ENCODE measurements at regions not wholly inside any gene's neighbourhood (a gene's known extent, or its start where the extent isn't known, plus 50 kb on each side); places are given as distances from the start of the nearest gene placed in this dataset.

DNA sequence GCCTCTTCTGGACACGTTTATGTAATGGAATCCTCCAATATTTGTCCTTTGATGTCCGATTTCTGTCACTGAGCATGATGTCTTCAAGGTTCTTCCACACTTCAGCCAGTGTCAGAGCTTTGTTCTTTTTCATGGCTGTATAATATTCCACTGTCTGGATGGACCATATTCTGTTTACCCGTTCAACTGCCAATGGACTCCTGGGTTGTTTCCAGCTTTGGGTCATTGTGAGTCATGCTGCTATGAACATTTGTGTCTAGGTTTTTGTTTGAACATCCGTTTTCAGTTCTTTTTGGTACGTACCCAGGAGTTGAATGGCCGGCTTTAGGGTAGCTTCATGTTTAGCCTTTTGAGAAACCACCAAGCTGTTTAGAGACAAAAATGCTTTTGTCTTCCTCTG lies 93.2 kb downstream of the SHOX start:
- DNase-seq (ENCODE audit: low spot score), result no peak
- intact Hi-C loops (cut with micrococcal nuclease; ENCODE audit: unreplicated experiment), result no loop called here
- no TSS peak for BruUV-seq (replicated peaks)
- H3K27ac ChIP-seq (ENCODE audit: low read depth, low read length, poor library complexity, severe bottlenecking), result no peak overlapping the region
- no peak overlapping the region for H3K4me3 ChIP-seq (ENCODE audit: low read depth, low read length, poor library complexity, severe bottlenecking)
- H3K9me3 ChIP-seq (ENCODE audit: low read depth, low read length, poor library complexity, severe bottlenecking), result peaks cover 30% of the 10 kb centered on the region
- H3K27me3 ChIP-seq (replicated peaks; ENCODE audit: insufficient read depth, low read depth, low read length, poor library complexity), result no peaks in the 10 kb centered on the region
- H3K36me3 ChIP-seq (ENCODE audit: insufficient read depth, low read length, poor library complexity, severe bottlenecking), result no peaks in the 10 kb centered on the region
- CTCF ChIA-PET, result no interaction called here
- TF ChIP-seq, protein P1, sequence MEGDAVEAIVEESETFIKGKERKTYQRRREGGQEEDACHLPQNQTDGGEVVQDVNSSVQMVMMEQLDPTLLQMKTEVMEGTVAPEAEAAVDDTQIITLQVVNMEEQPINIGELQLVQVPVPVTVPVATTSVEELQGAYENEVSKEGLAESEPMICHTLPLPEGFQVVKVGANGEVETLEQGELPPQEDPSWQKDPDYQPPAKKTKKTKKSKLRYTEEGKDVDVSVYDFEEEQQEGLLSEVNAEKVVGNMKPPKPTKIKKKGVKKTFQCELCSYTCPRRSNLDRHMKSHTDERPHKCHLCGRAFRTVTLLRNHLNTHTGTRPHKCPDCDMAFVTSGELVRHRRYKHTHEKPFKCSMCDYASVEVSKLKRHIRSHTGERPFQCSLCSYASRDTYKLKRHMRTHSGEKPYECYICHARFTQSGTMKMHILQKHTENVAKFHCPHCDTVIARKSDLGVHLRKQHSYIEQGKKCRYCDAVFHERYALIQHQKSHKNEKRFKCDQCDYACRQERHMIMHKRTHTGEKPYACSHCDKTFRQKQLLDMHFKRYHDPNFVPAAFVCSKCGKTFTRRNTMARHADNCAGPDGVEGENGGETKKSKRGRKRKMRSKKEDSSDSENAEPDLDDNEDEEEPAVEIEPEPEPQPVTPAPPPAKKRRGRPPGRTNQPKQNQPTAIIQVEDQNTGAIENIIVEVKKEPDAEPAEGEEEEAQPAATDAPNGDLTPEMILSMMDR (conservative IDR thresholded peaks at IDR 0.05; ENCODE audit: low read depth, low read length), result no peak
- no peak for TF ChIP-seq EZH2 (IDR thresholded peaks at IDR 0.05; ENCODE audit: borderline replicate concordance, low read depth, low read length, poor library complexity, severe bottlenecking)
- POLR2A ChIA-PET (ENCODE audit: low non-redundant PET), result no interaction called here
- H3K4me1 ChIP-seq (ENCODE audit: insufficient read depth, low read length, poor library complexity, severe bottlenecking), result no peaks in the 10 kb centered on the region

DNA sequence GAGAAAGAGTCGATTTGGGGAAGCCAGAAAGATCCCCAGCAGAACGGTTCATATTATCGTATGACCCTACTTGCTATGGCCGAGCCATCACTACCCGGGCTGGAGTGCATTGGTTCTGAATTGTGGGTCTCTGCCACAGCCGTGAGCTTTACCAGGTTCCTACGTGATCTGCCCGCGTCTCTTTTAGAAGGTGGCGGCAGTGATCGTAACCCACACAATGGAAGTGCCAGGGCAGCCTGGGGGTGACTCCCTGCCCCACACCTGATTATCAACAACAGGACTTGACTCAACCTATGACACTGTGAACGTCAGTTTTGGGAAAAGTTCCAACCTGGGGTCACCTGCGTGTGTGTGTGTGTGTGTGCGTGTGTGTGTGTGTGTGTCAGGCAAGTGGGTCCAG lies 90.8 kb downstream of the SHOX start:
- BruUV-seq (replicated peaks), result no TSS peak
- POLR2A ChIA-PET (ENCODE audit: low non-redundant PET), result no interaction called here
- CTCF ChIA-PET, result no interaction called here
- intact Hi-C loops (cut with micrococcal nuclease; ENCODE audit: unreplicated experiment), result no loop called here
- Histone ChIP-seq H3K27ac (ENCODE audit: low read depth, low read length, poor library complexity, severe bottlenecking) (no peak overlapping the region), H3K4me3 (ENCODE audit: low read depth, low read length, poor library complexity, severe bottlenecking) (no peak overlapping the region), H3K4me1 (ENCODE audit: insufficient read depth, low read length, poor library complexity, severe bottlenecking) (no peaks in the 10 kb centered on the region), H3K36me3 (ENCODE audit: insufficient read depth, low read length, poor library complexity, severe bottlenecking) (no peaks in the 10 kb centered on the region), H3K27me3 (replicated peaks; ENCODE audit: insufficient read depth, low read depth, low read length, poor library complexity) (no peaks in the 10 kb centered on the region), H3K9me3 (ENCODE audit: low read depth, low read length, poor library complexity, severe bottlenecking) (peaks cover 30% of the 10 kb centered on the region)
- TF ChIP-seq EZH2 (IDR thresholded peaks at IDR 0.05; ENCODE audit: borderline replicate concordance, low read depth, low read length, poor library complexity, severe bottlenecking), result no peak
- TF ChIP-seq, protein P1 (conservative IDR thresholded peaks at IDR 0.05; ENCODE audit: low read depth, low read length), result no peak
- DNase-seq (ENCODE audit: low spot score), result no peak

DNA sequence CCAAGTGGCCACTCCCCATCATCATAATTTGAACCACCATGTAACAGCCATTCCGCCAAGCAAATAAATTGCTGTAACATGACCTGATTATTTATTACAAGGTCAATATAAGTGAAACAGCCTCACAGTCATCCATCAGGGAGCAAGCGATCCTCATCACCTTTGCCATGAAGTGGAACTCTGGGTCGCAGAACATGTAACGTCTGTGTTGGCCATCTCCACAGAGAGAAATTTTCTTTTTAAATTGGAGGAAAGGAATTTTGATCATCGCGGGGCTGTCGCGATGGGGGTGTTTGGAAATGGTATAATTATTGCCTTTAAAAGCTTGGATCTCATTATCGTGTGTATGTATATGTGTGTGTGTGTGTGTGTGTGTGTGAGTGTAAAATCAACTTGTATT lies 90.2 kb downstream of the SHOX start:
- H3K27me3 ChIP-seq (replicated peaks; ENCODE audit: insufficient read depth, low read depth, low read length, poor library complexity), result no peaks in the 10 kb centered on the region
- DNase-seq (ENCODE audit: low spot score), result no peak
- TF ChIP-seq, protein P1 (conservative IDR thresholded peaks at IDR 0.05; ENCODE audit: low read depth, low read length), result no peak
- TF ChIP-seq EZH2 (IDR thresholded peaks at IDR 0.05; ENCODE audit: borderline replicate concordance, low read depth, low read length, poor library complexity, severe bottlenecking), result no peak
- H3K9me3 ChIP-seq (ENCODE audit: low read depth, low read length, poor library complexity, severe bottlenecking), result peaks cover 26% of the 10 kb centered on the region
- H3K4me3 ChIP-seq (ENCODE audit: low read depth, low read length, poor library complexity, severe bottlenecking), result no peak overlapping the region
- H3K36me3 ChIP-seq (ENCODE audit: insufficient read depth, low read length, poor library complexity, severe bottlenecking), result no peaks in the 10 kb centered on the region
- no peak overlapping the region for H3K27ac ChIP-seq (ENCODE audit: low read depth, low read length, poor library complexity, severe bottlenecking)
- H3K4me1 ChIP-seq (ENCODE audit: insufficient read depth, low read length, poor library complexity, severe bottlenecking), result no peaks in the 10 kb centered on the region
- CTCF ChIA-PET, result no interaction called here
- intact Hi-C loops (cut with micrococcal nuclease; ENCODE audit: unreplicated experiment), result no loop called here
- BruUV-seq (replicated peaks), result no TSS peak
- POLR2A ChIA-PET (ENCODE audit: low non-redundant PET), result no interaction called here

Measured in A673 (cell line).